ENCODE measurements at regions not wholly inside any gene's neighbourhood (a gene's known extent, or its start where the extent isn't known, plus 50 kb on each side); places are given as distances from the start of the nearest gene placed in this dataset.
"Not testable (repeated sequence)": the region's sequence is repeated elsewhere in the genome, so short reads cannot be mapped to it uniquely, and the experiment has no call there.

DNA sequence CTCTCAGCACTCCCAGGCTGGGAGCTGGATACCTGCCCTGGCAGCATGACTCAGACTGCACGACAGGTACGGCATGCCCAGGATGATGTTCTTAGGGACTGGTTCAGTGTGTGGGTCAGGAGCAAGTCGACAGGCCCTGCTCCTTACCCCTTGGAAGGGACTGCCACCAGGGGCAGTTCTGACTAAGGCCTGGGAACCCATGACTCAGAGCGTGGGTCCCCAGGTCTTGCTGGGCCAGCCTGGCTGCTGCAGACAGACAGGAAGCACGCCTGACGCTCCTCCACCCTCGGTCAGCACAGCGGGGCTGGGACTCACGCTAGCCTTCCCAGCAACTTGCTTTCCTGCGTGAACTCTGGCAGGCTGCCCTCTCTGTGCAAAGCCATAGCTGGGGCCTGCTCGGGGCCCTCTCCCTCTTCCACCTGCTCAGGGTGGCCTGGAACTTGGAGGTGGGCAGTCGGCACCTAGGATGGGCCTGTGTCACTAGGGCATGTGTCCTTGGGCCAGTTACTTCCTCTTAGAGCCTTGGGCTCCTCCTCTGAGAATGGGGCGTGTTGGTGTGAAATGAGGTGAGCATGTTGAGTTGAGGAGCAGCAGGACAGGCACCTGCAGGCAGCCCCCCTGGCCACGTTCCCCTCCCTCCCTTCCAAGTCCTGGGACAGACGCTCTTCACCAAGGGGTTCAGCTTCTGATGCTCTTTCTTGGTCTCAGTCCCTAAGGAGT is 127.0 kb upstream of the AKAP13 start:
- not testable (repeated sequence) for H3K36me3 ChIP-seq (ENCODE audit: control insufficient read depth in 5 of 5, insufficient read depth in 5 of 5, low read length in 5 of 5); H3K9ac ChIP-seq (ENCODE audit: low read length in 5 of 5); H3K9me3 ChIP-seq (ENCODE audit: control insufficient read depth in 5 of 5, low read length in 5 of 5); H3K4me3 ChIP-seq (ENCODE audit: low read depth in 1 of 5, low read length in 5 of 5); H3K27ac ChIP-seq (ENCODE audit: low read depth, low read length); H3K4me1 ChIP-seq (ENCODE audit: control insufficient read depth in 5 of 5, insufficient read depth in 5 of 5, low read length in 5 of 5); H3K27me3 ChIP-seq (ENCODE audit: control insufficient read depth in 5 of 5, insufficient read depth in 4 of 5, low read length in 5 of 5)

DNA sequence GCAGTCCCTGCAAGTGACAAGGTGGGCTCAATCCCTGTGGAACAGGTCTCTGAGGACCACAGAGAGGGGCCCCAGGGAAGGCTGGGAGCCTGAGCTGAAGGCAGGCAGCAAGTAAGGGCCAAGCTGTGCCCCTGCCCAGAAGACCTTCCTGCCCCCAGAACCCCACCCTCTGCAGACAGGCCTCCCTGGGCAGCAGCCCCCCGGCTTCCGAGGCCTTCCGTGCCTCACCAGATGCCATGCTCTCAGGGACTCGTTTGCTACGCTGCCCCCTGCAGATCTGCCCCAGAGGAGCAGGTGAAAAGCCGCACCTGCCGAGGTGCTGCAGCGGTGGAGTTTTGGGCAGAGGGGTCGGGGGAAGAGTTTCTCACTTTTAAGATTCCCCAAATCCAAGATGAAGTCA is 125.4 kb upstream of the AKAP13 start:
- H3K9me3 ChIP-seq (ENCODE audit: control insufficient read depth in 5 of 5, low read length in 5 of 5); H3K36me3 ChIP-seq (ENCODE audit: control insufficient read depth in 5 of 5, insufficient read depth in 5 of 5, low read length in 5 of 5); H3K27ac ChIP-seq (ENCODE audit: low read depth, low read length); H3K27me3 ChIP-seq (ENCODE audit: control insufficient read depth in 5 of 5, insufficient read depth in 4 of 5, low read length in 5 of 5); H3K4me1 ChIP-seq (ENCODE audit: control insufficient read depth in 5 of 5, insufficient read depth in 5 of 5, low read length in 5 of 5); H3K4me3 ChIP-seq (ENCODE audit: low read depth in 1 of 5, low read length in 5 of 5); H3K9ac ChIP-seq (ENCODE audit: low read length in 5 of 5): not testable (repeated sequence)

DNA sequence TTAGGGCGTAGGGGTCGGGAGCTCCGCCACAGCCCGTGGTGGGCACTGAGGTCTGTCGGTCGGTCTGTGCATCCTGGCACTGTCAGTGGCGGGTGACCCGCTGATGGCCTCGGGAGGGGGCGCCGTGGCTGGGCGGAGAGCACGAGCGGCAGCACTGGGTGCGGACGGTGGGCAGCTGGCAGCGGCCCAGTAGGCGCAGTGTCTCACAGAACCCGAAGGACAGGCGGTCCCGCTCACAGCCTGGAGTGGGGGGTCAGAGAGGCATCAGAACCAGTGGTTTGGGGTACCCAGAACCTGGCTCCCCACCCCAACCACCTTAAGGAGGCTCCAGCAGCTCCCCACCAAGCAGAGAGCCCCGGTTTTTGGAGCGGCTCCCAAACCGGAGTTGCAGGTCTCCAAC is 124.9 kb upstream of the AKAP13 start:
- H3K9me3 ChIP-seq (ENCODE audit: control insufficient read depth in 5 of 5, low read length in 5 of 5); H3K9ac ChIP-seq (ENCODE audit: low read length in 5 of 5); H3K36me3 ChIP-seq (ENCODE audit: control insufficient read depth in 5 of 5, insufficient read depth in 5 of 5, low read length in 5 of 5); H3K4me1 ChIP-seq (ENCODE audit: control insufficient read depth in 5 of 5, insufficient read depth in 5 of 5, low read length in 5 of 5); H3K4me3 ChIP-seq (ENCODE audit: low read depth in 1 of 5, low read length in 5 of 5); H3K27me3 ChIP-seq (ENCODE audit: control insufficient read depth in 5 of 5, insufficient read depth in 4 of 5, low read length in 5 of 5); H3K27ac ChIP-seq (ENCODE audit: low read depth, low read length): not testable (repeated sequence)

DNA sequence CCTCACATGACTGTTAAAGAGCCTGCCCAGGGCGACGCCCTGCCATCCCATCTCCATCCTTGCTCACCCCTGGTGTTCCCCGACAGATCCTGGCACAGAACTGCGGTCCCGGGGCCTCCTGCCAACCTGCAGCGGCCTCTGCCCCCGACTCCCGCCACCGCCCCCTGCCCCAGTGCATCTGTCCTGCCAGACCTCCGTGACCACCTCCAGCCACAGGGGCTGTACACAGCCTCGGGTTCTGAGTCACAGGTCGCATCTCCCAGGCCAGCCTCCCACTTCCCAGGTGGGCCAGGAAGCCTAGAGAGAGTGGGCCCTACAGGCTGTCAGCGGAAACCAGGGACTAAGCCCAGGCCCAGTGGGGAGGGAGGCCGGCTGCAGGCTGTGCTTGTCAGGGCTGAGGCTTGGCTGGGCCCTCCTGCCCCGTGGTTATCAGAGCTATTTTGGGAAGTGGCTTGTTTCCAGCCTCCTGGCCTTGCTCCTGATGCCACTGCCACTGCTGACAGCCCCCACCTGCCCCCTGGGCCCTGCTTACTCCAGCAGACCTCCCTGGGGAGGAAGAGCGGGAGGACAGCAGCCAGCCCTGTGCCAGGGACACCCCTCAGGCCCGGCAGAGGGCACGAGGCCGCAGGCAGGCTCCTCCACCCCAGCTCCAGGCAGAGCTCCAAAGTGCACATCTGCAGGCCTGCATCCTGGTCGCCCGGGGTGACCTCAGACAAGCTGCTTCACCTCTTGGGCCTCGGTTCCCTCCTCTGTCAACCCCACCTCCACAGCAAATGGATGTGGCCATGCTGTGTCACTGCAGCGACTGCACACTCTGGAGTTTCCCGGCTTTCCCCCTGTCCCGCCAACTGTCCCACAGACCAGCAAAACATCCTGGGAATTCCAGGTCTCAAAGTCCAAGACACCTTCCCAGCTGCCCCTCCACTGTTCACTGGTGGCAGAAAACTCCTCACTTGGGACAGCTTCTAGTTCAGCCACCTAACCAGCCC is 124.1 kb upstream of the AKAP13 start:
- not testable (repeated sequence) for H3K9ac ChIP-seq (ENCODE audit: low read length in 5 of 5); H3K27ac ChIP-seq (ENCODE audit: low read depth, low read length); H3K4me1 ChIP-seq (ENCODE audit: control insufficient read depth in 5 of 5, insufficient read depth in 5 of 5, low read length in 5 of 5); H3K27me3 ChIP-seq (ENCODE audit: control insufficient read depth in 5 of 5, insufficient read depth in 4 of 5, low read length in 5 of 5); H3K36me3 ChIP-seq (ENCODE audit: control insufficient read depth in 5 of 5, insufficient read depth in 5 of 5, low read length in 5 of 5); H3K4me3 ChIP-seq (ENCODE audit: low read depth in 1 of 5, low read length in 5 of 5); H3K9me3 ChIP-seq (ENCODE audit: control insufficient read depth in 5 of 5, low read length in 5 of 5)

DNA sequence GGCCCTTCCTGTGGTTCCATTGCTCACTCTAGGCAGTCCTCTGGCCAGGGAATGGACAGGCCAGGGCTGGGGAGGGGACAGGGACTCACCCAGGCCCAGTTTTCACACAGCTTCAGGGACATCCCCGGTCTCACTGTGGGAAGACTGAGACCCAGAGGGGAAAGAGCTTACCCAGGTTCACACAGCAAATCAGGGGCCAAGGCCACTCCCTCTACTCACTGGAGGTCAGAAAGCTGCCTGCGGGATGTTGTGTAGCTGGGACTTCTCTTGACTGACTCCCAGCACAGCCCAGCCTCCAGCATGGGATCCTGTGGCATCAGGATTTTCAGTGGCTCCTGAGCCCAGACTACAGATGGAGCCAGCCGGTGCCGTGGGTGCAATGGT is 122.3 kb upstream of the AKAP13 start:
- not testable (repeated sequence) for H3K4me3 ChIP-seq (ENCODE audit: low read depth in 1 of 5, low read length in 5 of 5); H3K27me3 ChIP-seq (ENCODE audit: control insufficient read depth in 5 of 5, insufficient read depth in 4 of 5, low read length in 5 of 5); H3K9ac ChIP-seq (ENCODE audit: low read length in 5 of 5); H3K4me1 ChIP-seq (ENCODE audit: control insufficient read depth in 5 of 5, insufficient read depth in 5 of 5, low read length in 5 of 5); H3K27ac ChIP-seq (ENCODE audit: low read depth, low read length); H3K36me3 ChIP-seq (ENCODE audit: control insufficient read depth in 5 of 5, insufficient read depth in 5 of 5, low read length in 5 of 5); H3K9me3 ChIP-seq (ENCODE audit: control insufficient read depth in 5 of 5, low read length in 5 of 5)

DNA sequence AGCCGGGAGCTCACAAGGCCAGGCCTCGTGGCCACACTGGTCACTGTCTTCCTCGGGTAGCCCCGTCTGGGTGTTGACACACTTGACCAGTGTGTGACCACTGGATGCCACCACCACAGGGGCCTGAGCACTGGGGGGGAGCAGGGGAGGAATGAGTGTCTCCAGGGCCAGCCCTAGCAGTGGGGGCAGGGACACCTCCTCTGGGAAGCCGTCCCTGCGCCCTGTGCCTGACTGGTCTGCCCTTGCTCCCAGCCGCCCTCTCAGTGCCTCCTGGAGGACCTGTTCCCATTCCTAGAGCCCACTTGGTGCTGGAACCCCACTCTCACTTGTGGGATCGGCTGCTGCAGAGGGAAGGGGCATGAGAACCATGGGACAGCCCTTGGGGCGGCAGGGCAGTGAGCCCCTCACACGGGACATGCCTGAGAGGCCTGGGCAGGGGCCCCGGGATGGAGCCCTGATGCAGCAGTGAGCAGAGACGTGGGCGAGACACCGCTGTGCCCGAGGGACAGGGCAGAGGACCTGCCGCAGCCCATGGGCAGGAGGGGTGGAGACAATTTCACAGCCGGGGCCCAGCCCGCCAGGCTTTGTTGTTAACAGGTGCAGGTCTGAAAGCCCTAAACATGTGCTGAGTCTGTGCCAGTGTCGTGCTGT is 121.7 kb upstream of the AKAP13 start:
- not testable (repeated sequence) for H3K4me1 ChIP-seq (ENCODE audit: control insufficient read depth in 5 of 5, insufficient read depth in 5 of 5, low read length in 5 of 5); H3K27ac ChIP-seq (ENCODE audit: low read depth, low read length); H3K27me3 ChIP-seq (ENCODE audit: control insufficient read depth in 5 of 5, insufficient read depth in 4 of 5, low read length in 5 of 5); H3K36me3 ChIP-seq (ENCODE audit: control insufficient read depth in 5 of 5, insufficient read depth in 5 of 5, low read length in 5 of 5); H3K9ac ChIP-seq (ENCODE audit: low read length in 5 of 5); H3K9me3 ChIP-seq (ENCODE audit: control insufficient read depth in 5 of 5, low read length in 5 of 5); H3K4me3 ChIP-seq (ENCODE audit: low read depth in 1 of 5, low read length in 5 of 5)

DNA sequence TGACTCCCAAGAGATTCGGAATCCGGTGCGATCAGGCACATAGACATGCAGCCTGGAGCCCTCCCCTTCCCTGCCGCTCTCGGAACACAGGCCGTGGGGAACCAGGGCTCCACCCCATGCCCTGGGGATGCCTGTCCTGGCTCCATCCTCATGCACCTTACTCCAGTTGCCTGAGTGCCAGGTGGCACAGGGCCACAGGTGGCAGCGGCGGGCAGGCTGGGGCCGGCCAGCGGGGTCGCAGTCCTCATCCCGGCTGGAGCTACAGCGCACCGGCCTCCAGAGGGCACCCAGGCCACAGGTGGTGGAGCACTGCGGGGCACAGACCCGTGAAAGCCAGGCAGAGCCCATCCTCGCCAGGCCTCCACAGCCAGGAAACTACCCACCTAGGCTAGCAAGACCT is 119.9 kb upstream of the AKAP13 start:
- not testable (repeated sequence) for H3K4me3 ChIP-seq (ENCODE audit: low read depth in 1 of 5, low read length in 5 of 5); H3K27me3 ChIP-seq (ENCODE audit: control insufficient read depth in 5 of 5, insufficient read depth in 4 of 5, low read length in 5 of 5); H3K27ac ChIP-seq (ENCODE audit: low read depth, low read length); H3K4me1 ChIP-seq (ENCODE audit: control insufficient read depth in 5 of 5, insufficient read depth in 5 of 5, low read length in 5 of 5); H3K36me3 ChIP-seq (ENCODE audit: control insufficient read depth in 5 of 5, insufficient read depth in 5 of 5, low read length in 5 of 5); H3K9me3 ChIP-seq (ENCODE audit: control insufficient read depth in 5 of 5, low read length in 5 of 5); H3K9ac ChIP-seq (ENCODE audit: low read length in 5 of 5)

DNA sequence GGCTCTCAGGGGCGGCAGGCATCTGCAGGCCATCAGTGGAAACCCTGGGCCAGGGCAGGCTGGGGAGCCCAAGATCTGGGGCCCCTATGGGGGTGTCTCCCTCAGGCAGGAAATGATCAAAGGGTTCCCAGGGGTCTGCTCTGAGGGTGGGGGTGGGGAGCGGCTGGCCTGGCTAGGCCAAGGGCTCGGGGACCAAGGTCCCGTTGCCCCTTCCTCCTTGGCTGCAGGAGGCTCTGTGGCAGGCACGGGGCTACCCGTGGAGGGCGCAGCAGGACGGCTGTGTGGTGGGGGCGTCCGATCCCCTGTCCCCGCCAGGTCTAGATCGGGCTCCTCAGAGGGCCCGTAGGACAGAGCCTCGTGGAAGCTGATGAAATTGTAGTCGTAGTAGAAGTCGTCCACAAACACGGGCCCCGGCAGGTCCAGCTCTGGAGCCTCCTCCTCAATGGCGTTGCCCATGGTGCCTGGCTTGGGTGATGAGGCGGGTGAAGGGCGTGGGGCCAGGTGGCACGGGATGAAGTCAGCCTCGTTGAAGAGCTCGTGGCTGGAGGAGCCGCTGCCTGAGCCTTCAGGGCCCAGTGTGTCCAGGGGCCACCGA is 117.8 kb upstream of the AKAP13 start:
- H3K4me1 ChIP-seq (ENCODE audit: control insufficient read depth in 5 of 5, insufficient read depth in 5 of 5, low read length in 5 of 5); H3K4me3 ChIP-seq (ENCODE audit: low read depth in 1 of 5, low read length in 5 of 5); H3K9ac ChIP-seq (ENCODE audit: low read length in 5 of 5); H3K36me3 ChIP-seq (ENCODE audit: control insufficient read depth in 5 of 5, insufficient read depth in 5 of 5, low read length in 5 of 5); H3K9me3 ChIP-seq (ENCODE audit: control insufficient read depth in 5 of 5, low read length in 5 of 5); H3K27ac ChIP-seq (ENCODE audit: low read depth, low read length); H3K27me3 ChIP-seq (ENCODE audit: control insufficient read depth in 5 of 5, insufficient read depth in 4 of 5, low read length in 5 of 5): not testable (repeated sequence)

DNA sequence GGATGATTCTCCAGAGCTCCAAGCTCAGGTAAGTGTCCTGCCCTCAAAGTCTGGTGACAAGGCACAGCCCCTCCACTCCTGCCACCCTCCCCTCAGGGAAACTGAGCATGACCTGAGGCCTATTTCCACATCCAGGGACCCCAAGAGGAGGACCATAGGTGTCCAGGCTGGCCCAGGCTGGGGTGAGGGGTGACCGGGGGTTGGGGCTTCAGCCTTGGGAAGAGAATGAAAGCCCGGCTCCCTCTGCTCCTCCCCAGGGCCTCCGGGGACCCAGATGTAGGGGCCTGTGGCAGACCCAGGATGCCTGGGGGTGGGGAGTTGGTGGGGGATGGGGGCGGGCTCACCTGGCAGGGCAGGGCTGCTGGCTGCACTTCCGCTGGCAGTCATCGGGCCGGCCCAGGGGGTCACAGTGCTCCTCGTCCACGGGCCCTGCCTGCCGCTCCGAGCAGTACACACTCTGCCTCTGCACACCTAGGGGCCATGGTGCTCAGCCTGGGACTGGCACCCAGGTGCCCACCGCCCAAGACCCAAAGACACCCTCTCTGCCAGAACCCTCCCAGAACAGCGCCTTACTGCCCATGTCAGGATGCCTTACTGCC is 116.5 kb upstream of the AKAP13 start:
- H3K27ac ChIP-seq (ENCODE audit: low read depth, low read length); H3K4me1 ChIP-seq (ENCODE audit: control insufficient read depth in 5 of 5, insufficient read depth in 5 of 5, low read length in 5 of 5); H3K4me3 ChIP-seq (ENCODE audit: low read depth in 1 of 5, low read length in 5 of 5); H3K9me3 ChIP-seq (ENCODE audit: control insufficient read depth in 5 of 5, low read length in 5 of 5); H3K9ac ChIP-seq (ENCODE audit: low read length in 5 of 5); H3K36me3 ChIP-seq (ENCODE audit: control insufficient read depth in 5 of 5, insufficient read depth in 5 of 5, low read length in 5 of 5); H3K27me3 ChIP-seq (ENCODE audit: control insufficient read depth in 5 of 5, insufficient read depth in 4 of 5, low read length in 5 of 5): not testable (repeated sequence)

Data from subcutaneous abdominal adipose tissue (tissue), 5 donors.